Neural cell (in vitro differentiated cells): ENCODE measurements at regions not wholly inside any gene's neighbourhood (a gene's known extent, or its start where the extent isn't known, plus 50 kb on each side); places are given as distances from the start of the nearest gene placed in this dataset.

Source experiments
- CTCF ChIP-seq: fragments of 450-650 bp; IDR thresholded peaks from 2 replicates; pipeline ENCODE4 v1.5.1; 2014; ENCODE audit warnings: antibody characterized with exemption, mild to moderate bottlenecking, moderate library complexity; ENCODE audit not compliant: poor library complexity, severe bottlenecking
- EZH2 ChIP-seq: fragments of 200-600, 300-800 bp; shearing (Covaris generic), sonication (generic); IDR thresholded peaks from 2 replicates; pipeline ENCODE4 v1.6.1; 2014; ENCODE audit warnings: antibody characterized with exemption, low read length, borderline replicate concordance, mild to moderate bottlenecking; ENCODE audit not compliant: insufficient read depth, poor library complexity, severe bottlenecking

- TF ChIP-seq CTCF (no peak), EZH2 (no peak)
Measured at GRCh38 chr3:182596676-182597410, 196.5 kb upstream of the ATP11B start.
